K562 (cell line): ENCODE measurements at regions not wholly inside any gene's neighbourhood (a gene's known extent, or its start where the extent isn't known, plus 50 kb on each side); places are given as distances from the start of the nearest gene placed in this dataset.

ENCODE experiments used
- ADNP ChIP-seq: fragments of 200-800 bp; sonication (Bioruptor generic); IDR thresholded peaks from 2 replicates; pipeline ENCODE4 v1.6.1; 2016; ENCODE audit warnings: missing genetic modification characterization, missing compliant biosample characterization
- E2F4 ChIP-seq: sonication (generic); formaldehyde crosslinking; IDR thresholded peaks from 2 replicates; pipeline ENCODE4 v1.8.0; 2022; ENCODE audit warnings: mild to moderate bottlenecking, low read depth, missing genetic modification reagents
- HEY1 ChIP-seq: fragments of 250-450 bp; sonication (Bioruptor Pico); IDR thresholded peaks from 2 replicates; pipeline ENCODE4 v1.5.0; 2020; ENCODE audit warnings: mild to moderate bottlenecking, moderate library complexity, borderline replicate concordance
- NFIC ChIP-seq: fragments of 450-650 bp; IDR thresholded peaks from 2 replicates; pipeline ENCODE4 v1.6.1; 2017; ENCODE audit warnings: mild to moderate bottlenecking, inconsistent platforms
- RBM25 ChIP-seq: fragments of 200-400 bp; formaldehyde crosslinking; IDR thresholded peaks from 2 replicates; pipeline ENCODE4 v1.6.1; 2018; ENCODE audit warnings: low read length, low read depth, moderate library complexity; ENCODE audit not compliant: severe bottlenecking
- ZNF239 ChIP-seq: fragments of 250-450 bp; sonication (Bioruptor Pico); IDR thresholded peaks from 2 replicates; pipeline ENCODE4 v1.4.0; 2020; ENCODE audit warnings: mild to moderate bottlenecking
- ZNF407 ChIP-seq: fragments of 450-650 bp; IDR thresholded peaks from 2 replicates; pipeline ENCODE4 v1.6.1; 2016; ENCODE audit warnings: low read depth

DNA sequence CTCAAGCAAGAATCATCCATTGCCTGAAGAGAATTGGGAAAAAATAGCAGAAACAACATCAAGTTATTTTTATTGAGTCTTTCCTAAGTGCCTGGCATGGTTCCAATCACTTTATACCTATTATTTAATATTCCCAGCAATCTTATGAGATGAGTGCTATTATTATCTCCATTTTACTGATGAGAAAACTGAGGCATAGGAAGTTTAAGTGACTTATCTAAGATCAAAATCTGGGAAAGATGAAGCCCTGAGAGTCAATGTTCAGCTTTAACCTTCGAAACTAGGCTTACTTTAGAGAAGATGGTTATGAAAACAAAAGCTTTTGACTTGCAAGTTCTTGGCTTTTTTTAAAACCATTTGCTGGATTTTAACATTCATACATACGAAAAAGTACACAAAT, 141.6 kb downstream of the APIP start (continued):
- TF ChIP-seq ZNF407 (no peak), ZNF239 (no peak), HEY1 (CRISPR knock-in tag) (no peak), RBM25 (peak; percentile 78), NFIC (0 out of 2 replicates have a peak, but pooled peaks have one; percentile 26), ADNP (tag) (peak; percentile 68), E2F4 (no peak)
- TF ChIP-seq, all 486 proteins: peak for 3
